ENCODE measurements at regions not wholly inside any gene's neighbourhood (a gene's known extent, or its start where the extent isn't known, plus 50 kb on each side); places are given as distances from the start of the nearest gene placed in this dataset.

DNA sequence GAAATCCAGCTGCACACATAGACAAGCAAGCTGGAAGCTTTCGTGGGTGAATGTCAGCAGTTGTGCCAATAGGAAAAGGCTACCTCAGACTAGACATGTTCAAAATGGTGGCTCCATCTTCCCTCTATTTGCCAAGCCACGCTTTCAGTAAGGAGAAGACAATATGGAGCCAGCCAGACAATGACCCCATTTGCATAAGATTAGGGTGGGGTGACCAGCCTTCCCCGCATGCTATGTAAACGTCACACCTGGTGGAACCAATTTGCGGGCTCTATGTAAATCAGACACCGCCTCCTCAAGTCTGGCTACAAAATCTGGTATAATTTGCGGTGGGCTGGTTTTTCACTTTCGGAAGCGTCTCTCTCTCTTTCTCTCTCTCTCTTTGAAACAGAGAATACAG lies 297.4 kb upstream of the PCDH15 start:
- Histone ChIP-seq H3K9me3 (no peaks in the 10 kb centered on the region), H3K27ac (no peak overlapping the region), H3K36me3 (no peaks in the 10 kb centered on the region), H3K4me3 (no peak overlapping the region), H3K4me1 (ENCODE audit: control insufficient read depth in 1 of 2, low read depth in 2 of 2) (no peaks in the 10 kb centered on the region), H3K27me3 (replicated peaks; ENCODE audit: insufficient read depth) (no peaks in the 10 kb centered on the region)
- ATAC-seq (ENCODE audit: insufficient number of reproducible peaks, low FRiP score, low read depth), result no peak
- TF ChIP-seq, protein P1, sequence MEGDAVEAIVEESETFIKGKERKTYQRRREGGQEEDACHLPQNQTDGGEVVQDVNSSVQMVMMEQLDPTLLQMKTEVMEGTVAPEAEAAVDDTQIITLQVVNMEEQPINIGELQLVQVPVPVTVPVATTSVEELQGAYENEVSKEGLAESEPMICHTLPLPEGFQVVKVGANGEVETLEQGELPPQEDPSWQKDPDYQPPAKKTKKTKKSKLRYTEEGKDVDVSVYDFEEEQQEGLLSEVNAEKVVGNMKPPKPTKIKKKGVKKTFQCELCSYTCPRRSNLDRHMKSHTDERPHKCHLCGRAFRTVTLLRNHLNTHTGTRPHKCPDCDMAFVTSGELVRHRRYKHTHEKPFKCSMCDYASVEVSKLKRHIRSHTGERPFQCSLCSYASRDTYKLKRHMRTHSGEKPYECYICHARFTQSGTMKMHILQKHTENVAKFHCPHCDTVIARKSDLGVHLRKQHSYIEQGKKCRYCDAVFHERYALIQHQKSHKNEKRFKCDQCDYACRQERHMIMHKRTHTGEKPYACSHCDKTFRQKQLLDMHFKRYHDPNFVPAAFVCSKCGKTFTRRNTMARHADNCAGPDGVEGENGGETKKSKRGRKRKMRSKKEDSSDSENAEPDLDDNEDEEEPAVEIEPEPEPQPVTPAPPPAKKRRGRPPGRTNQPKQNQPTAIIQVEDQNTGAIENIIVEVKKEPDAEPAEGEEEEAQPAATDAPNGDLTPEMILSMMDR (IDR thresholded peaks at IDR 0.05), result no peak
- DNase-seq (ENCODE audit: low spot score), result no peak

DNA sequence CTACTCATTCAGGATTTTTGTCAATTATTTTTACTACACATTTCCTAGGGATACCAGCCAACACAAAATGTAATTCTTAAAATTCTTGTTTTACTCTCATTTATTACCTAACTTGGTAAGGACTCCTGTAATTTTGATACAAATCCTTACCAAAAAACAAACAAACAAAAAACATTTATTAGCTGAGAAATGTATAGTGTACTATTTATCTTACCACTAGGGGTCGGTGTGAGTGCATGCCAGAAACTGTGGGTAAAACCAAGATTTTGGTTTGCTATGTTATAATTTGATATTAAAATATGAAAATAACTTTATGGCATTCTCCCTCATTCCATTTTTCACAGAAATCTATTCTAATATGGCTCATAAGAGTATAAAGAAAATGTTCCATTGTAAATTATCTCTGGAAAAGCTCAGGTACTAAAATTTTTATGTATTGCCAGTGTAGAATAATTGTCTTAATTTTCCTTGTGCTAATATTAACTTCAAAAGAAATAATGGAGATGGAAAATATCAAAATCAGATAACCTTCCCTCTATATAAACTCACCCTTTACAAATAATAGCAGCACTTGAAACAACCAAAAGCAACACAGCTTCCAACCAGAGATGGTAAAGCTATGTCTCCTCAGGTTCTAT lies 290.8 kb upstream of the PCDH15 start:
- H3K9me3 ChIP-seq, result no peaks in the 10 kb centered on the region
- no peak overlapping the region for H3K27ac ChIP-seq
- TF ChIP-seq, protein P1 (IDR thresholded peaks at IDR 0.05), result peak; percentile 54
- H3K4me3 ChIP-seq, result no peak overlapping the region
- H3K36me3 ChIP-seq, result no peaks in the 10 kb centered on the region
- DNase-seq (ENCODE audit: low spot score) (no peak), ATAC-seq (ENCODE audit: insufficient number of reproducible peaks, low FRiP score, low read depth) (no peak)
- no peaks in the 10 kb centered on the region for H3K4me1 ChIP-seq (ENCODE audit: control insufficient read depth in 1 of 2, low read depth in 2 of 2)
- no peaks in the 10 kb centered on the region for H3K27me3 ChIP-seq (replicated peaks; ENCODE audit: insufficient read depth)

DNA sequence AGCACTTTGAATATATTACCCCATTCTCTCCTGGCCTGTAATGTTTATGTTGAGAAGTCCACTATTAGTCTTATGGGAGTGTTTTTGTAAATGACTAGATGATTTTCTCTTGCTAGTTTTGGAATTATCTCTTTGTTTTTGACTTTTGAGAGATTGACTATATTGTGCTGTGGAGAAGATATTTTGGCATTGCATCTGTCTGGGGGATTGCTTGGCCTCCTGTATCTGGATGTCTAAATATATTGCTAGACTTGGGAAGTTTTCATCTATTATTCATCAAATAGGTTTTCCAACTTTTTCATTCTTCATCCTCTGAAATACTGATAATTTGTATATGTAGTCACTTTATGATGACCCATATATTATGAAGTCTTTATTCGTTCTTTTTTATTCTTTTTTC lies 277.1 kb upstream of the PCDH15 start:
- ATAC-seq (ENCODE audit: insufficient number of reproducible peaks, low FRiP score, low read depth), result no peak
- no peak overlapping the region for H3K27ac ChIP-seq

DNA sequence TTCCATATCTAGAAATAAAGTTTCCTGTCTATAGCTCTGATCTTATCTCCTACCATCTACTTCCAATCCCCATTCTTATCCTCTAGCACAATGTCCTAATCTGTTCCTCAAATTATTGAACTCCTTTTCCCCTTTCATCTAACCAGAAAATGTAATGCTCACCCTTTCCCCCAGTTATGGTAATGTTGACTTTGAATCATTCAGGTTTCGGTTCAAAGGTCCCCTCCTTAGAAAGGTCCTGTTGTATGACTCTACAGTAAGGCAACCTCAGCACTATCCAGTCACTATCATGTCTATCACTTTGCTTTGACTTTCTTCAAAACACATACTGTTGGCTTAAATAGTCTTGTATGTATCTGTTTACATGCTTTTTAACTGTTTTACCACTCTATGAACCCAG lies 264.2 kb upstream of the PCDH15 start:
- Histone ChIP-seq H3K9me3 (no peaks in the 10 kb centered on the region), H3K4me1 (ENCODE audit: control insufficient read depth in 1 of 2, low read depth in 2 of 2) (peaks cover 0 to 8% of the 10 kb centered on the region in 2 donors), H3K4me3 (no peak overlapping the region), H3K36me3 (no peaks in the 10 kb centered on the region), H3K27me3 (replicated peaks; ENCODE audit: insufficient read depth) (no peaks in the 10 kb centered on the region), H3K27ac (no peak overlapping the region)
- DNase-seq (ENCODE audit: low spot score), result no peak
- ATAC-seq (ENCODE audit: insufficient number of reproducible peaks, low FRiP score, low read depth), result no peak
- TF ChIP-seq, protein P1 (IDR thresholded peaks at IDR 0.05), result no peak

More for the DNA sequence above, 277.1 kb upstream of the PCDH15 start:
- Histone ChIP-seq H3K9me3 (no peaks in the 10 kb centered on the region), H3K36me3 (no peaks in the 10 kb centered on the region), H3K4me3 (no peak overlapping the region), H3K4me1 (ENCODE audit: control insufficient read depth in 1 of 2, low read depth in 2 of 2) (no peaks in the 10 kb centered on the region), H3K27me3 (replicated peaks; ENCODE audit: insufficient read depth) (no peaks in the 10 kb centered on the region)
- DNase-seq (ENCODE audit: low spot score), result no peak
- TF ChIP-seq, protein P1 (IDR thresholded peaks at IDR 0.05), result no peak

DNA sequence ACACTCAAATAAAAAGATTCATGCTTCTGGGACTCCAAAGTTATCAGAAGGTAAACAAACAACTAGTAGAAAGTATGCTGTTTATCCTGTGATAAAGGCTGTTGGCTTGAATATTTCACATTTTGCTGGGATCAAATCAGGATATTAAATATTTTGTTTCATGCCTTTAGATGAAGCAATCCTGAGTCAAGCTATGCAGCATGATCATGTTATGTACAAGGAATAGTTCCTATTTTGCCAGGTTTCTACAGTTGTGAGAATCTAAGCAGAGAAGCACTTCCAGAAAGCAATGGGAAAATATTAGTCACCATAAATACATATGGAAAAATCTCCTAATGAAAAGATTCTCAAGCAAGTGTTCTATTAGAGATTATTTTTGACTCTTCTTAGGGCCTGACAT lies 262.8 kb upstream of the PCDH15 start:
- H3K4me3 ChIP-seq, result no peak overlapping the region
- DNase-seq (ENCODE audit: low spot score) (no peak), ATAC-seq (ENCODE audit: insufficient number of reproducible peaks, low FRiP score, low read depth) (no peak)

More for the DNA sequence above, 262.8 kb upstream of the PCDH15 start:
- TF ChIP-seq, protein P1 (IDR thresholded peaks at IDR 0.05), result no peak
- Histone ChIP-seq H3K27me3 (replicated peaks; ENCODE audit: insufficient read depth) (no peaks in the 10 kb centered on the region), H3K36me3 (no peaks in the 10 kb centered on the region), H3K27ac (no peak overlapping the region), H3K9me3 (no peaks in the 10 kb centered on the region), H3K4me1 (ENCODE audit: control insufficient read depth in 1 of 2, low read depth in 2 of 2) (peaks cover 0 to 8% of the 10 kb centered on the region in 2 donors)
